HG03039 (cell line): ENCODE measurements at regions not wholly inside any gene's neighbourhood (a gene's known extent, or its start where the extent isn't known, plus 50 kb on each side); places are given as distances from the start of the nearest gene placed in this dataset.

ENCODE experiments used
- ATAC-seq: cut with Tn5 transposase; IDR thresholded peaks from one replicate; pipeline ENCODE4 v1.9.1; 2021; ENCODE audit warnings: mild to moderate bottlenecking, moderate library complexity; ENCODE audit not compliant: unreplicated experiment

GRCh38 chr2:164103271-164103670, 367.5 kb upstream of the FIGN start:
- no peak for ATAC-seq

- ATAC-seq = no peak
Measured at GRCh38 chr2:164102366-164102765, 366.6 kb upstream of the FIGN start.

- no peak for ATAC-seq
Measured at GRCh38 chr2:164091673-164092072, 355.9 kb upstream of the FIGN start.

GRCh38 chr2:164090533-164090932, 354.7 kb upstream of the FIGN start:
- no peak for ATAC-seq

GRCh38 chr2:164084066-164084465, 348.3 kb upstream of the FIGN start:
- no peak for ATAC-seq

GRCh38 chr2:164080486-164080885, 344.7 kb upstream of the FIGN start:
- ATAC-seq = no peak

GRCh38 chr2:164079258-164079657, 343.4 kb upstream of the FIGN start:
- ATAC-seq = no peak

GRCh38 chr2:164078421-164078820, 342.6 kb upstream of the FIGN start:
- no peak for ATAC-seq

GRCh38 chr2:164073101-164074074, 337.6 kb upstream of the FIGN start:
- no peak for ATAC-seq

GRCh38 chr2:164069540-164069939, 333.7 kb upstream of the FIGN start:
- ATAC-seq = no peak

- ATAC-seq = no peak
Measured at GRCh38 chr2:164068063-164068462, 332.3 kb upstream of the FIGN start.

- no peak for ATAC-seq
Measured at GRCh38 chr2:164066095-164066494, 330.3 kb upstream of the FIGN start.

- no peak for ATAC-seq
Measured at GRCh38 chr2:164065038-164065437, 329.2 kb upstream of the FIGN start.

GRCh38 chr2:164061129-164061746, 325.4 kb upstream of the FIGN start:
- no peak for ATAC-seq

GRCh38 chr2:164060031-164060430, 324.2 kb upstream of the FIGN start:
- ATAC-seq = no peak

- no peak for ATAC-seq
Measured at GRCh38 chr2:164055623-164056022, 319.8 kb upstream of the FIGN start.

GRCh38 chr2:164054651-164055050, 318.8 kb upstream of the FIGN start:
- ATAC-seq = no peak

- no peak for ATAC-seq
Measured at GRCh38 chr2:164053021-164053420, 317.2 kb upstream of the FIGN start.

GRCh38 chr2:164052006-164052405, 316.2 kb upstream of the FIGN start:
- no peak for ATAC-seq

- ATAC-seq = no peak
Measured at GRCh38 chr2:164048729-164049128, 312.9 kb upstream of the FIGN start.

GRCh38 chr2:164046040-164046439, 310.2 kb upstream of the FIGN start:
- no peak for ATAC-seq

GRCh38 chr2:164044622-164045021, 308.8 kb upstream of the FIGN start:
- no peak for ATAC-seq
